ENCODE measurements at regions not wholly inside any gene's neighbourhood (a gene's known extent, or its start where the extent isn't known, plus 50 kb on each side); places are given as distances from the start of the nearest gene placed in this dataset.
A peak's percentile ranks its signal among the peaks of the same experiment; 100 is the strongest.

DNA sequence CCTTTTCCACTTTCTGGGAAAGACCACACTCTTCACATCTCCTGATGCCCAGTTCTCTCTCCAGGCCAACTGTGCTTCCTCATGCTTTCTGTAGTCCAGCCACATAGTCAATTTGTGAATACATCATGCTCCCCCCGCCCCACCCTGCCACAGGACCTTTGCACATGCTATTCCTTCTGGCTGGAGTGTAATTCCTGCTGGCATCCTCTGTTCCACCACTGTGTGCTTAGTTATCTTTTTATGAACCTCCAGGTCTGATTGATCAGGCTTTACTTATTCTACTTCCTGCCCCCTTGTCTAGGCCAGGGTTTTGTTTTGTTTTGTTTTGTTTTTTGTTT lies 372.6 kb upstream of the RIOK2 start:
- Histone ChIP-seq H2AFZ (no peak overlapping the region), H3K27me3 (replicated peaks; ENCODE audit: insufficient read depth) (no peaks in the 10 kb centered on the region), H4K20me1 (ENCODE audit: insufficient read depth) (no peaks in the 10 kb centered on the region), H3K9me3 (ENCODE audit: low read depth) (no peaks in the 10 kb centered on the region), H3K4me3 (no peak overlapping the region), H3K9ac (no peak overlapping the region), H3K4me1 (ENCODE audit: insufficient read depth) (peaks cover 23% of the 10 kb centered on the region), H3F3A (ENCODE audit: insufficient read depth) (peaks cover 28% of the 10 kb centered on the region), H3K27ac (peak overlapping the region; percentile 55), H3K36me3 (ENCODE audit: low read depth) (no peaks in the 10 kb centered on the region), H3K4me2 (ENCODE audit: unreplicated experiment) (peak overlapping the region; percentile 30), H3K9me2 (ENCODE audit: insufficient read depth) (no peaks in the 10 kb centered on the region), H3K79me2 (ENCODE audit: insufficient read depth) (no peaks in the 10 kb centered on the region)
- no peak for DNase-seq
- TF ChIP-seq EZH2phosphoT487 (IDR thresholded peaks at IDR 0.05; ENCODE audit: insufficient read depth, low read depth) (no peak), EZH2 (IDR thresholded peaks at IDR 0.05; ENCODE audit: insufficient read depth, poor library complexity, severe bottlenecking) (no peak)
- in situ Hi-C loops (cut with MboI) = no loop called here
- WGBS, 2 experiments (ENCODE audit: low coverage in 1 of 2, low lambda C conversion rate in 2 of 2, missing lambda C conversion rate in 2 of 2) = 100% methylated on average over 1 of the region's 1 CpG

DNA sequence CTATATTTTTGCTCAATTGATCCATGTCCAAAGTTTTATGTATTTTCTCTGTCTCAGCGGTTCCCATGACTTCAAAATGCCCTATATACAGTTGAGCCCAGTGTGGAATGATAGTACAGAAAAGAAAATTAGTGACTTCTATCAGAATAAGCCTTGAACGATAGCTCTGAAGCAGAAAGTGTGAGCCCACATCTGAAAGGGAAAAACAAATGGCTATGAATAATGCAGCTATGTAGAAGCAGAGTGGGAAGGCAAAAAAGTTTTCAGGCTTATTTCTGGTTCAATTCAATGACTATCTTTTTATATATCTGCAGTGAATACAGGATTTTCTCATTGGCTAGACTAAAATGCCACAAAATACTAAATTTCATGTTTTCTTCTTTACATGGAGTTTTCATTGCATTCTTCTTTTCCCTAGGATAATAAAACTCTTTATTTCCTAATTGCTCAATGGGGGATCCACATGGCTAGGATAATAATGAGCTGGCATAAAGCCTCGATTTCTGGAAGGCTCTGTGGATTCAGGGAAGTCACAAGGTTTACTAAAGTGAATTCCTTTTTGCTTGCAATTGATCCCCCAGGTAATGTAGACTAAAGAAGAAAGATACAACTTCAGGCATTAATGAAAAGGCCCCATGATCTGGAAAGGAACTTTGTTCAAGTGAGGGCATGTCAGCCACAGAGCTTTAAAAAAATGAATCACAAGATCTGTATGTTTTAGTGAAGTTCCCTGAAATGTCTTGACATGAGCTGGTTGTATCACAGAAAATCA lies 377.0 kb upstream of the RIOK2 start:
- Histone ChIP-seq H3K9me3 (ENCODE audit: low read depth) (no peaks in the 10 kb centered on the region), H3K9me2 (ENCODE audit: insufficient read depth) (no peaks in the 10 kb centered on the region), H3K4me2 (ENCODE audit: unreplicated experiment) (no peak overlapping the region), H3K9ac (no peak overlapping the region), H3K36me3 (ENCODE audit: low read depth) (no peaks in the 10 kb centered on the region), H3F3A (ENCODE audit: insufficient read depth) (peaks cover 13% of the 10 kb centered on the region), H4K20me1 (ENCODE audit: insufficient read depth) (no peaks in the 10 kb centered on the region), H3K27me3 (replicated peaks; ENCODE audit: insufficient read depth) (no peaks in the 10 kb centered on the region), H2AFZ (no peak overlapping the region), H3K79me2 (ENCODE audit: insufficient read depth) (no peaks in the 10 kb centered on the region), H3K4me1 (ENCODE audit: insufficient read depth) (peaks cover 8% of the 10 kb centered on the region), H3K27ac (no peak overlapping the region), H3K4me3 (no peak overlapping the region)
- WGBS, 2 experiments (ENCODE audit: low coverage in 1 of 2, low lambda C conversion rate in 2 of 2, missing lambda C conversion rate in 2 of 2) = 69 to 72% methylated on average over 3 of the region's 3 CpGs
- TF ChIP-seq EZH2 (IDR thresholded peaks at IDR 0.05; ENCODE audit: insufficient read depth, poor library complexity, severe bottlenecking) = no peak
- no peak for TF ChIP-seq EZH2phosphoT487 (IDR thresholded peaks at IDR 0.05; ENCODE audit: insufficient read depth, low read depth)
- no peak for DNase-seq
- in situ Hi-C loops (cut with MboI) = no loop called here

DNA sequence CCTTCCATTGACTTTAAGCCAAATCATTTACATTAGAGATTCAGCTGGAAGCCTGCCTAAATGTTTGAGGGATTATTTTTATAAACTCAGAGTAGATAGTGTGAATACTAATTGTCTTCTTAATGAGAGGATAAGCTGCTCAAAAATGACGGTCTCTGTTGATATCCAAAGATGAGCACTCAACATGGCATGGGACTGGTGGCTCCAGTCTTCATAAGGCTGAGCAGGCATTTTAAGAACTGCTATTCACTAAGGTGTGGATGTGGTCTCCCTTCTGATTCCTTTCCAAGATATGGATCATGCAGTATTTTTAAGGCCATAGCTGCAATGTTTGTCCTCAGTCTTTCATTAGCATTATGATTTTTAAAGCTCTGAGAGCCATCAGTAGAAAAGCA lies 377.5 kb upstream of the RIOK2 start:
- Histone ChIP-seq H3K79me2 (ENCODE audit: insufficient read depth) (no peaks in the 10 kb centered on the region), H3K36me3 (ENCODE audit: low read depth) (no peaks in the 10 kb centered on the region), H3F3A (ENCODE audit: insufficient read depth) (peaks cover 7% of the 10 kb centered on the region; the same call in 1 of the 2 replicates), H3K4me3 (no peak overlapping the region), H4K20me1 (ENCODE audit: insufficient read depth) (no peaks in the 10 kb centered on the region), H3K9me3 (ENCODE audit: low read depth) (no peaks in the 10 kb centered on the region), H3K9ac (no peak overlapping the region), H3K9me2 (ENCODE audit: insufficient read depth) (no peaks in the 10 kb centered on the region), H2AFZ (no peak overlapping the region), H3K4me1 (ENCODE audit: insufficient read depth) (peaks cover 2% of the 10 kb centered on the region; the same call in 1 of the 2 replicates), H3K27me3 (replicated peaks; ENCODE audit: insufficient read depth) (no peaks in the 10 kb centered on the region), H3K27ac (no peak overlapping the region), H3K4me2 (ENCODE audit: unreplicated experiment) (no peak overlapping the region)
- no peak for DNase-seq
- no peak for TF ChIP-seq EZH2 (IDR thresholded peaks at IDR 0.05; ENCODE audit: insufficient read depth, poor library complexity, severe bottlenecking)
- no peak for TF ChIP-seq EZH2phosphoT487 (IDR thresholded peaks at IDR 0.05; ENCODE audit: insufficient read depth, low read depth)
- in situ Hi-C loops (cut with MboI) = no loop called here
- WGBS, 2 experiments (ENCODE audit: low coverage in 1 of 2, low lambda C conversion rate in 2 of 2, missing lambda C conversion rate in 2 of 2) = 90 to 96% methylated on average over 1 of the region's 1 CpG

DNA sequence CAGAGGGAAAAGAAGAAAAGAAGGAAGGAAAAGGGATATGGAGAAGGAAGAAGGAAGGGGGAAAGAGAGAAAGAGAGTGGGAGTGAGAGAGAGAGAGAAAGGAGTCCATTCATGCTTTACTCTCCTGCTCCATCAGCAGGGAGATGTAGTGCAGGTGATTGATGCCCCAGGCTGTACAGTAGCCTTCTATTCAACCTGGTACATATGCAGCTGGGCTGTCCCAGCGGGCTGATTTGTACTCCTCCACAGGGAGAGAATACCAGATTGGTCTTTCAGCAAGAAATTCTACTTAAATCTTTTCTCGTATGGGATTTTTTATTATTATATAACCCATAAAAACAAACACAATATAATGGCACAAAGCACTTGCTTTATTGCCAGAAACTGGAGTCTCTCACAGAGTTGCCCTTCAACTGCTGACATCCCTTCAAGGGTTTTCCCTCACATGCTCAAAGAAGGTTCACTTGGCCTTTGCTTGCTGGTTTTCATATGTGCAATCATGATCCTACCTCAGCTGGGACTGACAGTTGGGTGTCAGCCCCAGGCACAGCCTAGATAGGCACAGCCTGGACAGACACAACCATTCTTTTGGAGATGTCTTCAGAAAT lies 380.1 kb upstream of the RIOK2 start:
- no peaks in the 10 kb centered on the region for H4K20me1 ChIP-seq (ENCODE audit: insufficient read depth)
- no peak overlapping the region for H3K4me3 ChIP-seq
- H3K27ac ChIP-seq = no peak overlapping the region
- H3K9ac ChIP-seq = no peak overlapping the region
- H3K4me2 ChIP-seq (ENCODE audit: unreplicated experiment) = no peak overlapping the region
- H3K79me2 ChIP-seq (ENCODE audit: insufficient read depth) = no peaks in the 10 kb centered on the region
- 49 to 64% methylated on average over 2 of the region's 2 CpGs for WGBS, 2 experiments (ENCODE audit: low coverage in 1 of 2, low lambda C conversion rate in 2 of 2, missing lambda C conversion rate in 2 of 2)
- H3K9me3 ChIP-seq (ENCODE audit: low read depth) = no peaks in the 10 kb centered on the region
- in situ Hi-C loops (cut with MboI) = no loop called here
- H3F3A ChIP-seq (ENCODE audit: insufficient read depth) = no peaks in the 10 kb centered on the region
- no peaks in the 10 kb centered on the region for H3K4me1 ChIP-seq (ENCODE audit: insufficient read depth)
- no peak for DNase-seq
- H3K27me3 ChIP-seq (replicated peaks; ENCODE audit: insufficient read depth) = no peaks in the 10 kb centered on the region
- H3K9me2 ChIP-seq (ENCODE audit: insufficient read depth) = no peaks in the 10 kb centered on the region
- H3K36me3 ChIP-seq (ENCODE audit: low read depth) = no peaks in the 10 kb centered on the region
- TF ChIP-seq EZH2phosphoT487 (IDR thresholded peaks at IDR 0.05; ENCODE audit: insufficient read depth, low read depth) (no peak), EZH2 (IDR thresholded peaks at IDR 0.05; ENCODE audit: insufficient read depth, poor library complexity, severe bottlenecking) (no peak)
- no peak overlapping the region for H2AFZ ChIP-seq

Measured in GM23248 (cell line).